ENCODE measurements at regions not wholly inside any gene's neighbourhood (a gene's known extent, or its start where the extent isn't known, plus 50 kb on each side); places are given as distances from the start of the nearest gene placed in this dataset.

DNA sequence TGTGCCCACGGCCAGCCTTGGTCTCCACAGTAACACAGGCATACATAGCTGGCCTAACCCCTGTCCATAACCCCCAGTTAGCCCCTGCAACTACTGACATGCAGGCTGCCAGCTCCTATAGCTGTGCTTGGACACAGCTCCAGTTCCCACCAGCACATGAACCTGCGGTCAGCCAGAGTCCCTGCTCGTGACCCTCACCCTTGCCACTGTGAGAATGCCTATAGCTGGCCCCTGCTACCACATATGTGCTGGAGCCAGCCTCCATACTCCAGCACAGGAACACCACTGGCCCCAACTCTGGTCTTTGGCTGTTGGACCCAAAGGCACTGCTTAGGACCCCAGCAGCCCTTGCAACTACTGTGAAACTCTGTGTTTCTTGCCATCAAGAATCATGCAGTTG lies 930.9 kb downstream of the ADGRL3 start:
- intact Hi-C loops (cut with DNase I; ENCODE audit: low total_unique reads) (no loop called here), in situ Hi-C loops (cut with MboI; ENCODE audit: low pct_ligation_motif_present in 1 of 4, low pct_unique_long_range_greater_than_20kb in 1 of 4, low sequenced_read_pairs in 3 of 4) (no loop called here)
- Histone ChIP-seq H3K9me3 (no peaks in the 10 kb centered on the region), H3K27me3 (no peaks in the 10 kb centered on the region), H3K4me1 (no peaks in the 10 kb centered on the region), H3K27ac (no peak overlapping the region), H3K36me3 (no peaks in the 10 kb centered on the region), H3K4me3 (no peak overlapping the region)
- TF ChIP-seq, protein P1, sequence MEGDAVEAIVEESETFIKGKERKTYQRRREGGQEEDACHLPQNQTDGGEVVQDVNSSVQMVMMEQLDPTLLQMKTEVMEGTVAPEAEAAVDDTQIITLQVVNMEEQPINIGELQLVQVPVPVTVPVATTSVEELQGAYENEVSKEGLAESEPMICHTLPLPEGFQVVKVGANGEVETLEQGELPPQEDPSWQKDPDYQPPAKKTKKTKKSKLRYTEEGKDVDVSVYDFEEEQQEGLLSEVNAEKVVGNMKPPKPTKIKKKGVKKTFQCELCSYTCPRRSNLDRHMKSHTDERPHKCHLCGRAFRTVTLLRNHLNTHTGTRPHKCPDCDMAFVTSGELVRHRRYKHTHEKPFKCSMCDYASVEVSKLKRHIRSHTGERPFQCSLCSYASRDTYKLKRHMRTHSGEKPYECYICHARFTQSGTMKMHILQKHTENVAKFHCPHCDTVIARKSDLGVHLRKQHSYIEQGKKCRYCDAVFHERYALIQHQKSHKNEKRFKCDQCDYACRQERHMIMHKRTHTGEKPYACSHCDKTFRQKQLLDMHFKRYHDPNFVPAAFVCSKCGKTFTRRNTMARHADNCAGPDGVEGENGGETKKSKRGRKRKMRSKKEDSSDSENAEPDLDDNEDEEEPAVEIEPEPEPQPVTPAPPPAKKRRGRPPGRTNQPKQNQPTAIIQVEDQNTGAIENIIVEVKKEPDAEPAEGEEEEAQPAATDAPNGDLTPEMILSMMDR (IDR thresholded peaks at IDR 0.05): no peak
- TF ChIP-seq EP300 (IDR thresholded peaks at IDR 0.05; ENCODE audit: low read depth) (no peak), POLR2AphosphoS5 (IDR thresholded peaks at IDR 0.05) (no peak), POLR2A (IDR thresholded peaks at IDR 0.05) (no peak)
- WGBS, 2 donors (ENCODE audit: low coverage in 1 of 2): 73% methylated on average over 3 of the region's 3 CpGs; no CpG with 5 or more reads in 1 of the 2 donors
- DNase-seq: no peak

DNA sequence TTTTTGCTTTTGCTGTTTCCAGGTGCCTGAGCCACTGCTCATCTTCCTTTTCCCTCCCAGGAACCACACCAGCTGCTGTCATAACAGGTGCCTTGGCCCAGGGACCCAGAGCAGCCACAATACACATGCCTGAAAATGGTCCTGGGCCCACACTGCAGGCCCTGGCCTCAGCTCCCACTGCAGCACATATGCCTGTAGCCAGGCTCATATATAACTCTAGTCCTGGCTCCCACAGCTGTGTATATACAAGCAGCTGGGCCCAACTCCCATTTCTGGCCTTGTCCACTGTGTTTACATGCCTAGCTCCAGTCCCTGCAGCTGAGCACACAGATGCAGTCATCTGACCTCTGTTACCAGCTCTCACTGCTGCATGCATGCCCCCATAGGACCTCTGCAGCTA lies 930.5 kb downstream of the ADGRL3 start:
- Histone ChIP-seq H3K36me3 (no peaks in the 10 kb centered on the region), H3K4me3 (no peak overlapping the region), H3K9me3 (no peaks in the 10 kb centered on the region), H3K27ac (no peak overlapping the region), H3K27me3 (no peaks in the 10 kb centered on the region), H3K4me1 (no peaks in the 10 kb centered on the region)
- TF ChIP-seq, protein P1 (IDR thresholded peaks at IDR 0.05): no peak
- TF ChIP-seq EP300 (IDR thresholded peaks at IDR 0.05; ENCODE audit: low read depth) (no peak), POLR2AphosphoS5 (IDR thresholded peaks at IDR 0.05) (no peak), POLR2A (IDR thresholded peaks at IDR 0.05) (no peak)
- in situ Hi-C loops (cut with MboI; ENCODE audit: low pct_ligation_motif_present in 1 of 4, low pct_unique_long_range_greater_than_20kb in 1 of 4, low sequenced_read_pairs in 3 of 4): no loop called here
- intact Hi-C loops (cut with DNase I; ENCODE audit: low total_unique reads): no loop called here
- DNase-seq: no peak

DNA sequence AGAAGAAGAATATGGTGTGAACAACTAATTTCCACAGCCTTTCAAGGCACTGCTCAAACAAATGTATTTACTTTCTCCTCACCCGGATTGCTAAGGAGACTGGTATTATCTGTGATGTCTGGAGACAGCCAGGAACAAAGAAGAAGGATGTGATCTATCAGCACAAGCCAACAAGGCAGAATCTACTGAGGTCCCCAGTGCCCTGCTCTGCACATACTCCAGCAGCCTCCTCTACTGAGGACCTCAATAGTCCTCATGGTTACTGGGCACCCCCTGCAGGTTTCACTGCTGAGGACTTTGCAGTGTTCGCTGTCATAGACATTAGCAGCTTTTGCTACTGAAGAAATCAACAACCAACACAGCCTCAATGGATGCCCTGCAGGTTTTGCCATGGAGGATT lies 930.1 kb downstream of the ADGRL3 start:
- in situ Hi-C loops (cut with MboI; ENCODE audit: low pct_ligation_motif_present in 1 of 4, low pct_unique_long_range_greater_than_20kb in 1 of 4, low sequenced_read_pairs in 3 of 4) (no loop called here), intact Hi-C loops (cut with DNase I; ENCODE audit: low total_unique reads) (no loop called here)
- Histone ChIP-seq H3K9me3 (no peaks in the 10 kb centered on the region), H3K4me1 (no peaks in the 10 kb centered on the region), H3K36me3 (no peaks in the 10 kb centered on the region), H3K27me3 (no peaks in the 10 kb centered on the region), H3K27ac (no peak overlapping the region), H3K4me3 (no peak overlapping the region)
- DNase-seq: no peak
- TF ChIP-seq POLR2AphosphoS5 (IDR thresholded peaks at IDR 0.05): no peak
- no peak for TF ChIP-seq POLR2A (IDR thresholded peaks at IDR 0.05)
- TF ChIP-seq EP300 (IDR thresholded peaks at IDR 0.05; ENCODE audit: low read depth): no peak
- TF ChIP-seq, protein P1 (IDR thresholded peaks at IDR 0.05): no peak
- 82 to 83% methylated on average over 1 to 2 of the region's 2 CpGs for WGBS, 2 donors (ENCODE audit: low coverage in 1 of 2)
